Prostate gland (tissue), 2 donors: ENCODE measurements at regions not wholly inside any gene's neighbourhood (a gene's known extent, or its start where the extent isn't known, plus 50 kb on each side); places are given as distances from the start of the nearest gene placed in this dataset.

Experiments used
- DNase-seq: peaks from one replicate; pipeline ENCODE4 v3.0.0-alpha.2; 2019; ENCODE audit warnings: low spot score
- H3K27ac ChIP-seq, 2 donors: fragments of 200-600 bp; sonication (generic); 2 replicates each; pipeline ENCODE4 v1.5.1; 2017 to 2019
- H3K27me3 ChIP-seq: fragments of 200-600 bp; sonication (generic); replicated peaks from 2 replicates; pipeline ENCODE4 v1.5.1; 2019; ENCODE audit not compliant: insufficient read depth
- H3K36me3 ChIP-seq, 2 donors: fragments of 200-600 bp; sonication (generic); 1 replicate in 1 of 2; 2 replicates in 1 of 2; pipeline versions ENCODE4 v1.5.1 to v1.8.1; 2017 to 2019
- H3K4me1 ChIP-seq: fragments of 200-600 bp; sonication (generic); replicated peaks from 2 replicates; pipeline ENCODE4 v1.5.1; 2019
- H3K4me3 ChIP-seq, 2 donors: fragments of 200-600 bp; sonication (generic); 2 replicates each; pipeline ENCODE4 v1.5.1; 2017 to 2019
- H3K9me3 ChIP-seq: fragments of 200-600 bp; sonication (generic); 2 replicates; pipeline ENCODE4 v1.5.1; 2017
- CTCF ChIP-seq, 4 experiments: fragments of 200-600 bp in 2 of 4; fragments of 450-650 bp in 2 of 4; sonication (generic) in 2 of 4; IDR thresholded peaks; 1 replicate in 3 of 4; 2 replicates in 1 of 4; pipeline ENCODE4 v1.5.1; 2016 to 2019; ENCODE audit warnings: antibody characterized with exemption in 4 of 4, mild to moderate bottlenecking in 2 of 4, moderate library complexity in 2 of 4
- POLR2A ChIP-seq: fragments of 450-650 bp; IDR thresholded peaks from one replicate; pipeline ENCODE4 v1.6.1; 2016; ENCODE audit warnings: antibody characterized with exemption, mild to moderate bottlenecking
- POLR2AphosphoS5 ChIP-seq: sonication (generic); formaldehyde crosslinking; IDR thresholded peaks from one replicate; pipeline ENCODE4 v1.6.1; 2017; ENCODE audit warnings: antibody characterized with exemption
- WGBS: methylation state at CpG from one replicate; pipeline ENCODE4 v1.1.5; 2018; 5-methylcytosine and 5-hydroxymethylcytosine counted together
- intact Hi-C: fragments of 100-400 bp; cut with DNase I; formaldehyde crosslinking; loops from one replicate; pipeline ENCODE4 v1.14.2; 2022

GRCh38 chr13:73902296-73902695, 231.9 kb downstream of the KLF12 start:
- Histone ChIP-seq H3K27ac (no peak overlapping the region), H3K4me3 (no peak overlapping the region), H3K4me1 (no peaks in the 10 kb centered on the region), H3K36me3 (no peaks in the 10 kb centered on the region), H3K9me3 (no peaks in the 10 kb centered on the region), H3K27me3 (no peaks in the 10 kb centered on the region)
- intact Hi-C loops, result no loop called here
- WGBS, result 68% methylated on average over 4 of the region's 4 CpGs
- no peak for TF ChIP-seq POLR2A
- no peak for TF ChIP-seq CTCF (IDR thresholded peaks at IDR 0.05)
- no peak for TF ChIP-seq POLR2AphosphoS5
- no peak for DNase-seq

GRCh38 chr13:73901324-73902068, 232.7 kb downstream of the KLF12 start:
- intact Hi-C loops, result no loop called here
- H3K36me3 ChIP-seq, result no peaks in the 10 kb centered on the region
- H3K4me1 ChIP-seq, result no peaks in the 10 kb centered on the region
- DNase-seq, result no peak
- no peak for TF ChIP-seq POLR2A
- no peak for TF ChIP-seq CTCF (IDR thresholded peaks at IDR 0.05)
- TF ChIP-seq POLR2AphosphoS5, result no peak
- H3K27me3 ChIP-seq, result no peaks in the 10 kb centered on the region
- H3K9me3 ChIP-seq, result no peaks in the 10 kb centered on the region
- WGBS, result 61% methylated on average over 1 of the region's 1 CpG
- H3K27ac ChIP-seq, result no peak overlapping the region
- no peak overlapping the region for H3K4me3 ChIP-seq

GRCh38 chr13:73900591-73900990, 233.6 kb downstream of the KLF12 start:
- intact Hi-C loops, result no loop called here
- Histone ChIP-seq H3K4me1 (no peaks in the 10 kb centered on the region), H3K36me3 (no peaks in the 10 kb centered on the region), H3K9me3 (no peaks in the 10 kb centered on the region), H3K27ac (no peak overlapping the region), H3K27me3 (no peaks in the 10 kb centered on the region), H3K4me3 (no peak overlapping the region)
- TF ChIP-seq POLR2AphosphoS5 (no peak), POLR2A (no peak), CTCF (IDR thresholded peaks at IDR 0.05) (no peak)
- 84% methylated on average over 2 of the region's 2 CpGs for WGBS
- DNase-seq, result no peak

GRCh38 chr13:73898899-73899298, 235.3 kb downstream of the KLF12 start:
- no peaks in the 10 kb centered on the region for H3K36me3 ChIP-seq
- TF ChIP-seq POLR2A (no peak), CTCF (IDR thresholded peaks at IDR 0.05) (no peak), POLR2AphosphoS5 (no peak)
- H3K9me3 ChIP-seq, result no peaks in the 10 kb centered on the region
- H3K4me3 ChIP-seq, result no peak overlapping the region
- intact Hi-C loops, result no loop called here
- DNase-seq, result no peak
- no peaks in the 10 kb centered on the region for H3K4me1 ChIP-seq
- no peak overlapping the region for H3K27ac ChIP-seq
- WGBS, result 90% methylated on average over 2 of the region's 2 CpGs
- no peaks in the 10 kb centered on the region for H3K27me3 ChIP-seq

GRCh38 chr13:73898276-73898675, 235.9 kb downstream of the KLF12 start:
- Histone ChIP-seq H3K36me3 (no peaks in the 10 kb centered on the region), H3K27me3 (no peaks in the 10 kb centered on the region), H3K4me1 (no peaks in the 10 kb centered on the region), H3K9me3 (no peaks in the 10 kb centered on the region), H3K27ac (no peak overlapping the region), H3K4me3 (no peak overlapping the region)
- WGBS, result 28% methylated on average over 1 of the region's 1 CpG
- no peak for DNase-seq
- TF ChIP-seq POLR2AphosphoS5, result no peak
- intact Hi-C loops, result no loop called here
